AML-193 (cell line): ENCODE measurements at regions not wholly inside any gene's neighbourhood (a gene's known extent, or its start where the extent isn't known, plus 50 kb on each side); places are given as distances from the start of the nearest gene placed in this dataset.
"Not testable (repeated sequence)": the region's sequence is repeated elsewhere in the genome, so short reads cannot be mapped to it uniquely, and the experiment has no call there.

Experiments
- DNase-seq, 2 experiments: peaks; one replicate each; lab custom pipeline; 2025; lab: John Stamatoyannopoulos, UW

GRCh38 chr4:110361921-110362320 is 114.0 kb upstream of the ENPEP start:
- peak; percentile 37 to 60 for DNase-seq

- DNase-seq = no peak
Measured at GRCh38 chr4:110359076-110359475, 116.9 kb upstream of the ENPEP start.

- no peak for DNase-seq
Measured at GRCh38 chr4:110357521-110357920, 118.4 kb upstream of the ENPEP start.

GRCh38 chr4:110354460-110354859 is 121.5 kb upstream of the ENPEP start:
- DNase-seq = no peak

- no peak for DNase-seq
Measured at GRCh38 chr4:110352670-110353442, 123.1 kb upstream of the ENPEP start.

- DNase-seq = no peak
Measured at GRCh38 chr4:110348711-110349383, 127.1 kb upstream of the ENPEP start.

- no peak for DNase-seq
Measured at GRCh38 chr4:110347805-110348204, 128.2 kb upstream of the ENPEP start.

- DNase-seq = peak; percentile 4 to 14
Measured at GRCh38 chr4:110344165-110344564, 131.8 kb upstream of the ENPEP start.

- DNase-seq = no peak
Measured at GRCh38 chr4:110343534-110343933, 132.4 kb upstream of the ENPEP start.

- DNase-seq = not testable (repeated sequence)
Measured at GRCh38 chr4:110341118-110341517, 134.8 kb upstream of the ENPEP start.

GRCh38 chr4:110335399-110335798 is 137.0 kb upstream of the ELOVL6 start:
- DNase-seq = no peak

- no peak for DNase-seq
Measured at GRCh38 chr4:110332483-110332882, 134.1 kb upstream of the ELOVL6 start.

GRCh38 chr4:110326426-110326825 is 128.0 kb upstream of the ELOVL6 start:
- DNase-seq = not testable (repeated sequence)

GRCh38 chr4:110310795-110311194 is 112.4 kb upstream of the ELOVL6 start:
- DNase-seq = peak; percentile 18 to 35

- DNase-seq = no peak
Measured at GRCh38 chr4:110309675-110310074, 111.3 kb upstream of the ELOVL6 start.

- DNase-seq = no peak
Measured at GRCh38 chr4:110306303-110306702, 107.9 kb upstream of the ELOVL6 start.

GRCh38 chr4:110305455-110305854 is 107.0 kb upstream of the ELOVL6 start:
- no peak for DNase-seq

GRCh38 chr4:110296892-110297291 is 98.5 kb upstream of the ELOVL6 start:
- DNase-seq = no peak

GRCh38 chr4:110294165-110294564 is 95.8 kb upstream of the ELOVL6 start:
- DNase-seq = no peak

- DNase-seq = no peak
Measured at GRCh38 chr4:110292994-110293744, 94.8 kb upstream of the ELOVL6 start.

- DNase-seq = no peak
Measured at GRCh38 chr4:110290511-110290910, 92.1 kb upstream of the ELOVL6 start.

GRCh38 chr4:110289601-110290100 is 91.2 kb upstream of the ELOVL6 start:
- DNase-seq = no peak

- DNase-seq = no peak
Measured at GRCh38 chr4:110287130-110287529, 88.7 kb upstream of the ELOVL6 start.
